ENCODE measurements at regions not wholly inside any gene's neighbourhood (a gene's known extent, or its start where the extent isn't known, plus 50 kb on each side); places are given as distances from the start of the nearest gene placed in this dataset.

GRCh38 chr4:72945719-72946336 lies 123.7 kb downstream of the COX18 start:
- H3K4me3 ChIP-seq (ENCODE audit: control extremely low read depth in 1 of 5, extremely low read depth in 1 of 5, insufficient read depth in 1 of 5, low read depth in 2 of 5, low read length in 4 of 5): no peak overlapping the region
- Mint-ChIP-seq H3K9me3 (ENCODE audit: insufficient read depth) (peaks cover 8% of the 10 kb centered on the region), H3K27me3 (no peaks in the 10 kb centered on the region), H3K4me1 (no peaks in the 10 kb centered on the region), H3K27ac (no peak overlapping the region), H3K4me3 (no peak overlapping the region)
- ChIA-PET POLR2A (interaction anchor here (0.6 kb wide), 1 partner anchor 350 kb away, joined by 3 read pairs; no protein-coding TSS in a partner anchor), CTCF (no interaction called here)
- no peak overlapping the region for H3K27ac ChIP-seq (ENCODE audit: low read length in 2 of 2)
- 89% methylated on average over 3 of the region's 5 CpGs for WGBS (ENCODE audit: insufficient coverage)
- no peaks in the 10 kb centered on the region for H3K79me2 ChIP-seq (ENCODE audit: control insufficient read depth, insufficient read depth, low read length)
- H3K9ac ChIP-seq (ENCODE audit: low read length): no peak overlapping the region
- H4K20me1 ChIP-seq (ENCODE audit: control insufficient read depth, insufficient read depth, low read length, poor library complexity, severe bottlenecking): no peaks in the 10 kb centered on the region
- TF ChIP-seq EZH2 (IDR thresholded peaks at IDR 0.05; ENCODE audit: borderline replicate concordance, insufficient read depth, low read depth, low read length, poor library complexity, severe bottlenecking) (no peak), CTCF (IDR thresholded peaks at IDR 0.05) (no peak)
- H3K36me3 ChIP-seq (replicated peaks in 1 of 2; ENCODE audit: control extremely low read depth in 1 of 2, control insufficient read depth in 1 of 2, extremely low read depth in 1 of 2, insufficient read depth in 2 of 2, low read length in 1 of 2): no peaks in the 10 kb centered on the region
- H3K27me3 ChIP-seq (replicated peaks in 1 of 4; ENCODE audit: control extremely low read depth in 1 of 4, control insufficient read depth in 3 of 4, insufficient read depth in 4 of 4, low read length in 3 of 4): no peaks in the 10 kb centered on the region
- intact Hi-C loops (cut with micrococcal nuclease): no loop called here
- no peak overlapping the region for H2AFZ ChIP-seq (ENCODE audit: insufficient read depth, low read depth, low read length, poor library complexity, severe bottlenecking)
- H3K4me1 ChIP-seq (ENCODE audit: control insufficient read depth in 2 of 2, insufficient read depth in 2 of 2, low read length in 2 of 2): no peaks in the 10 kb centered on the region
- DNase-seq: no peak
- no peak overlapping the region for H3K4me2 ChIP-seq (replicated peaks; ENCODE audit: low read depth, low read length, poor library complexity, severe bottlenecking)
- no peak for ATAC-seq (ENCODE audit: low read depth)
- peaks cover 1 to 10% (median 6%) of the 10 kb centered on the region in 3 donors for H3K9me3 ChIP-seq (ENCODE audit: control extremely low read depth in 1 of 3, control insufficient read depth in 2 of 3, insufficient read depth in 1 of 3, low read length in 2 of 3)

- DNase-seq (no peak), ATAC-seq (ENCODE audit: low read depth) (no peak)
- H3K79me2 ChIP-seq (ENCODE audit: control insufficient read depth, insufficient read depth, low read length): no peaks in the 10 kb centered on the region
- H3K27me3 Mint-ChIP-seq: no peaks in the 10 kb centered on the region
- H3K36me3 ChIP-seq (replicated peaks in 1 of 2; ENCODE audit: control extremely low read depth in 1 of 2, control insufficient read depth in 1 of 2, extremely low read depth in 1 of 2, insufficient read depth in 2 of 2, low read length in 1 of 2): no peaks in the 10 kb centered on the region
- H2AFZ ChIP-seq (ENCODE audit: insufficient read depth, low read depth, low read length, poor library complexity, severe bottlenecking): no peak overlapping the region
- H3K4me2 ChIP-seq (replicated peaks; ENCODE audit: low read depth, low read length, poor library complexity, severe bottlenecking): no peak overlapping the region
- H3K4me1 Mint-ChIP-seq: no peaks in the 10 kb centered on the region
- no CpG with 5 or more reads among the region's 4 CpGs for WGBS (ENCODE audit: insufficient coverage)
- ChIA-PET CTCF (no interaction called here), POLR2A (no interaction called here)
- H3K9ac ChIP-seq (ENCODE audit: low read length): no peak overlapping the region
- H3K27me3 ChIP-seq (replicated peaks in 1 of 4; ENCODE audit: control extremely low read depth in 1 of 4, control insufficient read depth in 3 of 4, insufficient read depth in 4 of 4, low read length in 3 of 4): no peaks in the 10 kb centered on the region
- no peak overlapping the region for H3K4me3 Mint-ChIP-seq
- no peak overlapping the region for H3K27ac Mint-ChIP-seq
- H3K9me3 Mint-ChIP-seq (ENCODE audit: insufficient read depth): peaks cover 8% of the 10 kb centered on the region
- no peaks in the 10 kb centered on the region for H3K4me1 ChIP-seq (ENCODE audit: control insufficient read depth in 2 of 2, insufficient read depth in 2 of 2, low read length in 2 of 2)
- H3K9me3 ChIP-seq (ENCODE audit: control extremely low read depth in 1 of 3, control insufficient read depth in 2 of 3, insufficient read depth in 1 of 3, low read length in 2 of 3): peaks cover 1 to 10% (median 6%) of the 10 kb centered on the region in 3 donors
- no peak overlapping the region for H3K27ac ChIP-seq (ENCODE audit: low read length in 2 of 2)
- H3K4me3 ChIP-seq (ENCODE audit: control extremely low read depth in 1 of 5, extremely low read depth in 1 of 5, insufficient read depth in 1 of 5, low read depth in 2 of 5, low read length in 4 of 5): no peak overlapping the region
- TF ChIP-seq EZH2 (IDR thresholded peaks at IDR 0.05; ENCODE audit: borderline replicate concordance, insufficient read depth, low read depth, low read length, poor library complexity, severe bottlenecking) (no peak), CTCF (IDR thresholded peaks at IDR 0.05) (no peak)
- no peaks in the 10 kb centered on the region for H4K20me1 ChIP-seq (ENCODE audit: control insufficient read depth, insufficient read depth, low read length, poor library complexity, severe bottlenecking)
- intact Hi-C loops (cut with micrococcal nuclease): no loop called here
Observed at GRCh38 chr4:72942565-72942964, 127.0 kb downstream of the COX18 start.
